OCI-LY7 (cell line): ENCODE measurements at regions not wholly inside any gene's neighbourhood (a gene's known extent, or its start where the extent isn't known, plus 50 kb on each side); places are given as distances from the start of the nearest gene placed in this dataset.

Experiments used
- BruUV-seq: library from RNA; stranded (reverse); fragments of 400-500 nt; replicated peaks from 2 replicates; lab custom pipeline; 2021; lab: Mats Ljungman, UMichigan
- CTCF ChIA-PET: fragments of 300-600 bp; sonication (Branson Sonifier 250); formaldehyde crosslinking; loops from one replicate; lab custom pipeline; 2022; ENCODE audit warnings: antibody characterized with exemption; ENCODE audit not compliant: unreplicated experiment; lab: Charles Lee
- POLR2A ChIA-PET: fragments of 300-600 bp; sonication (Branson Sonifier 250); formaldehyde crosslinking; loops from one replicate; lab custom pipeline; 2022; ENCODE audit warnings: antibody characterized with exemption; lab: Charles Lee
- DNase-seq: peaks from one replicate; pipeline ENCODE4 v3.0.0-alpha.2; 2015; ENCODE audit warnings: low spot score
- H2AFZ ChIP-seq: fragments of 200-600 bp; sonication (generic), shearing (Covaris generic); 2 replicates; pipeline ENCODE4 v1.6.1; 2014; ENCODE audit warnings: mild to moderate bottlenecking, antibody characterized with exemption, low read length, moderate library complexity
- H3K27ac ChIP-seq: fragments of 200-600 bp; sonication (generic); 2 replicates; pipeline ENCODE4 v1.5.1; 2014; ENCODE audit warnings: mixed run types, low read depth, mild to moderate bottlenecking, moderate library complexity, low read length, inconsistent platforms; ENCODE audit not compliant: poor library complexity, severe bottlenecking
- H3K36me3 ChIP-seq: fragments of 200-600 bp; sonication (generic); 2 replicates; pipeline ENCODE4 v1.6.1; 2014; ENCODE audit warnings: mild to moderate bottlenecking, antibody characterized with exemption, low read length, moderate library complexity, mixed read lengths; ENCODE audit not compliant: insufficient read depth
- H3K4me1 ChIP-seq: fragments of 200-600 bp; sonication (generic); 2 replicates; pipeline ENCODE4 v1.5.1; 2014; ENCODE audit warnings: mild to moderate bottlenecking, low read length; ENCODE audit not compliant: insufficient read depth, poor library complexity, severe bottlenecking
- H3K4me2 ChIP-seq: fragments of 200-600 bp; sonication (generic); 2 replicates; pipeline ENCODE4 v1.6.1; 2014; ENCODE audit warnings: mild to moderate bottlenecking, low read length
- H3K4me3 ChIP-seq: fragments of 200-600 bp; sonication (generic); 2 replicates; pipeline ENCODE4 v1.5.1; 2014; ENCODE audit warnings: mild to moderate bottlenecking, low read depth, low read length; ENCODE audit not compliant: poor library complexity, severe bottlenecking
- H3K79me2 ChIP-seq: fragments of 200-600 bp; sonication (generic); 2 replicates; pipeline ENCODE4 v1.6.1; 2016; ENCODE audit warnings: low read depth, mild to moderate bottlenecking, low read length, moderate library complexity, mixed read lengths; ENCODE audit not compliant: insufficient read depth
- H3K9me2 ChIP-seq: fragments of 200-600 bp; sonication (generic); 2 replicates; pipeline ENCODE4 v1.6.1; 2016; ENCODE audit warnings: mild to moderate bottlenecking, low read length, mixed read lengths; ENCODE audit not compliant: insufficient read depth
- H3K9me3 ChIP-seq: fragments of 200-600 bp; sonication (generic); 2 replicates; pipeline ENCODE4 v1.6.1; 2014; ENCODE audit warnings: mild to moderate bottlenecking, mixed run types, low read length, mixed read lengths
- H4K20me1 ChIP-seq: fragments of 200-600 bp; sonication (generic); 2 replicates; pipeline ENCODE4 v1.6.1; 2014; ENCODE audit warnings: mild to moderate bottlenecking, antibody characterized with exemption, low read length, moderate library complexity, mixed read lengths; ENCODE audit not compliant: insufficient read depth
- EZH2phosphoT487 ChIP-seq: fragments of 200-600 bp; sonication (generic); IDR thresholded peaks from 2 replicates; pipeline ENCODE4 v1.6.1; 2018; ENCODE audit warnings: low read depth, borderline replicate concordance, mild to moderate bottlenecking, mixed run types, antibody characterized with exemption, low read length, moderate library complexity, mixed read lengths
- intact Hi-C: fragments of 100-400 bp; cut with micrococcal nuclease; formaldehyde crosslinking; loops from one replicate; pipeline ENCODE4 v1.10.0; 2022; ENCODE audit not compliant: unreplicated experiment
- TF ChIP-seq, protein P1 (sequence below): fragments of 200-600 bp; sonication (generic); conservative IDR thresholded peaks from 2 replicates; pipeline ENCODE4 v1.5.1; 2014; ENCODE audit warnings: mild to moderate bottlenecking, antibody characterized with exemption, low read length, moderate library complexity, mixed read lengths

DNA sequence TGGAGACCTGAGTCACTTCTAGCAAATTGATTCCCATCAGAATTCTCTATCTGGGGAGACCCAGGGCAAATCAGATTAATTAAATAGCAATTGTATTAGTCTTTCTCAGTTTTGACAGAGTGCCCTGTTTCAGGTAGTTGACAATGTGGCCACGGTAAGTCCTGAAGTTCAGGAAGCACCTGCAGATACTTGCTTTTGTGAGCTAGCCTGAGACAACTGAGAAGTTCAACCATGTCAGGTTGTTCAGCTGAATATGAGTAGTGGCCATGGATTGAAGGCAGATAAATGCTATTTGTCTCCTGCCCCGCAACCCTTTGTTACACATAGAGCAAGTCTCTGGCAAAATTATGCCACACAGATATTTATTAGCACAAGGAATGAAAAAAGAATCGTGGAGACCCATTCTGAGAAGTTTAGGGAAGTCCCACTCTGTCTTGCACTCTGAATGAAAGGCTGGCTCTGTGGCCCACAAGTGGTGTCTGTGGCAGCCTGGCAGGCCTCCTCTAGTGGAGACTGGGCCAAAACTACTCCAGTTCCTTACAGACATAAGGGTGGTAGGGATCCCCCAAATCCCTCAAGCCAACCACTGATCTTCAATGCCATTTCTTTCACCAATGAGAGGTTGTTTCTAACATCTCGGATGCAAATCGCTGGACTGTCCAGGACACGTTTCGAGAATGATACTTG, 61.3 kb downstream of the POU3F3 start:
- Histone ChIP-seq H3K4me3 (no peak overlapping the region), H3K9me3 (no peaks in the 10 kb centered on the region), H3K27ac (no peak overlapping the region), H2AFZ (no peak overlapping the region), H4K20me1 (no peaks in the 10 kb centered on the region), H3K4me2 (no peak overlapping the region), H3K4me1 (no peaks in the 10 kb centered on the region), H3K9me2 (no peaks in the 10 kb centered on the region), H3K79me2 (no peaks in the 10 kb centered on the region), H3K36me3 (no peaks in the 10 kb centered on the region)
- no TSS peak for BruUV-seq
- DNase-seq: no peak
- intact Hi-C loops: no loop called here
- ChIA-PET CTCF (no interaction called here), POLR2A (interaction anchor here (0.7 kb wide), 1 partner anchor 8 kb away, joined by 3 read pairs; no protein-coding TSS in a partner anchor)
- TF ChIP-seq EZH2phosphoT487: no peak
- TF ChIP-seq, protein P1, sequence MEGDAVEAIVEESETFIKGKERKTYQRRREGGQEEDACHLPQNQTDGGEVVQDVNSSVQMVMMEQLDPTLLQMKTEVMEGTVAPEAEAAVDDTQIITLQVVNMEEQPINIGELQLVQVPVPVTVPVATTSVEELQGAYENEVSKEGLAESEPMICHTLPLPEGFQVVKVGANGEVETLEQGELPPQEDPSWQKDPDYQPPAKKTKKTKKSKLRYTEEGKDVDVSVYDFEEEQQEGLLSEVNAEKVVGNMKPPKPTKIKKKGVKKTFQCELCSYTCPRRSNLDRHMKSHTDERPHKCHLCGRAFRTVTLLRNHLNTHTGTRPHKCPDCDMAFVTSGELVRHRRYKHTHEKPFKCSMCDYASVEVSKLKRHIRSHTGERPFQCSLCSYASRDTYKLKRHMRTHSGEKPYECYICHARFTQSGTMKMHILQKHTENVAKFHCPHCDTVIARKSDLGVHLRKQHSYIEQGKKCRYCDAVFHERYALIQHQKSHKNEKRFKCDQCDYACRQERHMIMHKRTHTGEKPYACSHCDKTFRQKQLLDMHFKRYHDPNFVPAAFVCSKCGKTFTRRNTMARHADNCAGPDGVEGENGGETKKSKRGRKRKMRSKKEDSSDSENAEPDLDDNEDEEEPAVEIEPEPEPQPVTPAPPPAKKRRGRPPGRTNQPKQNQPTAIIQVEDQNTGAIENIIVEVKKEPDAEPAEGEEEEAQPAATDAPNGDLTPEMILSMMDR: no peak

DNA sequence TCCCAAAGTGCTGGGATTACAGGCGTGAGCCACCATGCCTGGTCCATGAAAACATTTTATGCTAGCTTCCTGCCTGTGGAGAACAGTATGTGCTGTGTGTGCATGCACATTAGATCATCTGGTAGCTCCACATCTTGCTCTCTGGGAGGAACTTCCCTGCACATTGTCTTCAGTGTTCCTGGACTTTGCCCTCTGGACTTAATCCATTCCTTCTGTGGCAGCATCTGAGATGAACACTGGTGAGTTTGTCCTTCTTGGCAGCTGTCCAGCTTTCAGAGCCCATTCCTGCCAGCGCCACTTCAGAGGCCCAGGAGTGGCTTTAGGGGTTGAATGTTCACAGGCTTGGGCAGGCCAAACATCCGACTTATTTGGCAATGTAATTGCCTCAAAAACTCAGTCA, 65.2 kb downstream of the POU3F3 start:
- CTCF ChIA-PET: interaction anchor here (1.0 kb wide), 1 partner anchor 14 kb away, joined by 4 read pairs; no protein-coding TSS in a partner anchor
- intact Hi-C loops: no loop called here
- POLR2A ChIA-PET: interaction anchor here (0.7 kb wide), 1 partner anchor 64 kb away, joined by 3 read pairs; no protein-coding TSS in a partner anchor

More for the DNA sequence above, 65.2 kb downstream of the POU3F3 start:
- Histone ChIP-seq H3K9me2 (no peaks in the 10 kb centered on the region), H3K9me3 (no peaks in the 10 kb centered on the region), H3K27ac (no peak overlapping the region), H3K4me2 (no peak overlapping the region), H3K4me1 (no peaks in the 10 kb centered on the region), H3K4me3 (no peak overlapping the region), H2AFZ (no peak overlapping the region), H4K20me1 (no peaks in the 10 kb centered on the region), H3K79me2 (no peaks in the 10 kb centered on the region), H3K36me3 (no peaks in the 10 kb centered on the region)
- DNase-seq: no peak
- TF ChIP-seq, protein P1: no peak
- no peak for TF ChIP-seq EZH2phosphoT487
- BruUV-seq: no TSS peak
